Transverse colon (tissue), 4 donors: ENCODE measurements at regions not wholly inside any gene's neighbourhood (a gene's known extent, or its start where the extent isn't known, plus 50 kb on each side); places are given as distances from the start of the nearest gene placed in this dataset.

Source experiments
- DNase-seq: peaks from one replicate; pipeline ENCODE4 v3.0.0-alpha.2; 2019
- H3K27ac ChIP-seq, 4 donors: fragments of 200-600 bp; sonication (generic); 2 replicates each; pipeline ENCODE4 v1.5.1; 2016 to 2018; ENCODE audit warnings: inconsistent platforms in 4 of 4
- H3K27me3 ChIP-seq: fragments of 200-600 bp; sonication (generic); 2 replicates; pipeline ENCODE4 v1.5.1; 2017; ENCODE audit warnings: inconsistent platforms
- H3K36me3 ChIP-seq, 4 donors: fragments of 200-600 bp; sonication (generic); 2 replicates each; pipeline ENCODE4 v1.5.1; 2017 to 2019; ENCODE audit warnings: inconsistent platforms in 4 of 4
- H3K4me1 ChIP-seq, 4 donors: fragments of 200-600 bp; sonication (generic); 2 replicates each; pipeline ENCODE4 v1.5.1; 2017 to 2020; ENCODE audit warnings: inconsistent platforms in 4 of 4
- H3K4me3 ChIP-seq, 4 donors: fragments of 200-600 bp; sonication (generic); 1 replicate in 1 of 4; 2 replicates in 3 of 4; pipeline versions ENCODE4 v1.5.1 to v1.6.1; 2017 to 2019; ENCODE audit warnings: inconsistent platforms in 4 of 4
- H3K9me3 ChIP-seq, 2 donors: fragments of 200-600 bp; sonication (generic); 2 replicates each; pipeline ENCODE4 v1.5.1; 2017 to 2019; ENCODE audit warnings: inconsistent platforms in 2 of 2
- EP300 ChIP-seq: sonication (generic); formaldehyde crosslinking; IDR thresholded peaks from one replicate; pipeline ENCODE4 v1.6.1; 2017; ENCODE audit warnings: antibody characterized with exemption, low read depth
- POLR2A ChIP-seq: fragments of 450-650 bp; IDR thresholded peaks from one replicate; pipeline ENCODE4 v1.6.1; 2016; ENCODE audit warnings: antibody characterized with exemption, mild to moderate bottlenecking, moderate library complexity
- POLR2AphosphoS5 ChIP-seq, 3 donors: sonication (generic); formaldehyde crosslinking; IDR thresholded peaks; one replicate each; pipeline ENCODE4 v1.6.1; 2016; ENCODE audit warnings: antibody characterized with exemption in 3 of 3
- in situ Hi-C, 4 donors: fragments of 200-750 bp; cut with MboI; loops; one replicate each; pipeline versions ENCODE4 v1.15.0 to v1.15.1; 2017; ENCODE audit warnings: low sequenced_read_pairs in 3 of 4, low pct_ligation_motif_present in 1 of 4, low pct_unique_long_range_greater_than_20kb in 1 of 4
- intact Hi-C: fragments of 100-400 bp; cut with DNase I; formaldehyde crosslinking; loops from one replicate; pipeline ENCODE4 v1.15.1; 2023; ENCODE audit warnings: low total_unique reads
- TF ChIP-seq, protein P1 (sequence below), 5 experiments: fragments of 200-600 bp in 3 of 5; fragments of 450-650 bp in 2 of 5; sonication (generic) in 3 of 5; IDR thresholded peaks; 1 replicate in 2 of 5; 2 replicates in 3 of 5; pipeline ENCODE4 v1.5.1; 2016 to 2017; ENCODE audit warnings: antibody characterized with exemption in 5 of 5, inconsistent platforms in 3 of 5, mild to moderate bottlenecking in 2 of 5, moderate library complexity in 1 of 5

DNA sequence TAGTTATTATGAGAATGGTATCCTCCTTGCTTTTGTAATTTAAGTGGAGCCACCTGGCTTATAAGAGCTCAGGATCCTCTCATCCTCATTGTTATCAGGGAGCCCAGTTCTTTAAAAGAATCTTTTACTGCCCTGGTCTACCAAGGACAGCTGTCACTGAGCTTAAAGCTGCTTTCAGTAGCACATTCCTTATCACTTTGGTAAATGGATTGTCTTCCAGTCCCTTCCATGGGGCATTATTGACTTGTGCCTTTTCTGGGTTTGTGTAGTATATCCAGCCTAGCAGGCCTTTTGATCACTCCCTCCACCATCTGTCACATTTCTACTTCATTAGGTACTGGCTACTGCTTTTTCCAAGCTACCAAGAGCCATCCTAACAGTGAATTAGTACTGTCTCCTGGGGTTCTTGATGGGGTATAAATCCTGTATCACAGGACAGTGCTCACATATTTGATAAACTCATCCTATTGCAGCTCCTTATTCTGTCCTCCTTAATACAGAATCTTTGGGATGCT is 208.9 kb downstream of the TMEM26 start:
- H3K27ac ChIP-seq = no peak overlapping the region
- H3K4me3 ChIP-seq = no peak overlapping the region
- in situ Hi-C loops = no loop called here
- no peaks in the 10 kb centered on the region for H3K9me3 ChIP-seq
- H3K36me3 ChIP-seq = no peaks in the 10 kb centered on the region
- TF ChIP-seq, protein P1, sequence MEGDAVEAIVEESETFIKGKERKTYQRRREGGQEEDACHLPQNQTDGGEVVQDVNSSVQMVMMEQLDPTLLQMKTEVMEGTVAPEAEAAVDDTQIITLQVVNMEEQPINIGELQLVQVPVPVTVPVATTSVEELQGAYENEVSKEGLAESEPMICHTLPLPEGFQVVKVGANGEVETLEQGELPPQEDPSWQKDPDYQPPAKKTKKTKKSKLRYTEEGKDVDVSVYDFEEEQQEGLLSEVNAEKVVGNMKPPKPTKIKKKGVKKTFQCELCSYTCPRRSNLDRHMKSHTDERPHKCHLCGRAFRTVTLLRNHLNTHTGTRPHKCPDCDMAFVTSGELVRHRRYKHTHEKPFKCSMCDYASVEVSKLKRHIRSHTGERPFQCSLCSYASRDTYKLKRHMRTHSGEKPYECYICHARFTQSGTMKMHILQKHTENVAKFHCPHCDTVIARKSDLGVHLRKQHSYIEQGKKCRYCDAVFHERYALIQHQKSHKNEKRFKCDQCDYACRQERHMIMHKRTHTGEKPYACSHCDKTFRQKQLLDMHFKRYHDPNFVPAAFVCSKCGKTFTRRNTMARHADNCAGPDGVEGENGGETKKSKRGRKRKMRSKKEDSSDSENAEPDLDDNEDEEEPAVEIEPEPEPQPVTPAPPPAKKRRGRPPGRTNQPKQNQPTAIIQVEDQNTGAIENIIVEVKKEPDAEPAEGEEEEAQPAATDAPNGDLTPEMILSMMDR (IDR thresholded peaks at IDR 0.05) = no peak
- TF ChIP-seq EP300 = no peak
- no peak for TF ChIP-seq POLR2AphosphoS5 (IDR thresholded peaks at IDR 0.05)
- DNase-seq = no peak
- intact Hi-C loops = no loop called here
- no peaks in the 10 kb centered on the region for H3K4me1 ChIP-seq
- no peaks in the 10 kb centered on the region for H3K27me3 ChIP-seq

DNA sequence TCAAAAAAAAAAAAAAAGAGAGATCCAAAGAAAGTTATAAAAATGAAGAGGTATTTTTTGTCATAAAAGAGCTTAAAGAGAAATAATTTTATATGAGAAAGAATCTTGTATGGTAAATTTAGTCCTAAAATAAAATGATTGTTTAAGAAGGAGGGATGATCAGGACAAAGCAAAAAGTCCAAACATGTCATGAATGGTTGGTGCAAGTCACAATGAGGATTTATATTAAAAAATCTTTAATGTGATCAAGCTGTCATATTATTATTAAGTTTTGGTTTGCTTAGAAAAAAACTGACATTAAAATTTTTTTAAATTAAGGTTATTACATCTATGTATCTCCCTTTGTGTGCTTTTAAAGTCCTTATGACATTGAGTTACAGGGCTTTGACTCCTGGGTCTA is 220.4 kb downstream of the TMEM26 start:
- no peaks in the 10 kb centered on the region for H3K27me3 ChIP-seq
- no peaks in the 10 kb centered on the region for H3K4me1 ChIP-seq
- no peak for DNase-seq
- H3K9me3 ChIP-seq = no peaks in the 10 kb centered on the region
- TF ChIP-seq EP300 = no peak
- TF ChIP-seq POLR2AphosphoS5 (IDR thresholded peaks at IDR 0.05) = no peak
- TF ChIP-seq, protein P1 (IDR thresholded peaks at IDR 0.05) = no peak
- TF ChIP-seq POLR2A = no peak
- H3K4me3 ChIP-seq = no peak overlapping the region
- in situ Hi-C loops (no loop called here), intact Hi-C loops (no loop called here)
- no peak overlapping the region for H3K27ac ChIP-seq
- no peaks in the 10 kb centered on the region for H3K36me3 ChIP-seq

DNA sequence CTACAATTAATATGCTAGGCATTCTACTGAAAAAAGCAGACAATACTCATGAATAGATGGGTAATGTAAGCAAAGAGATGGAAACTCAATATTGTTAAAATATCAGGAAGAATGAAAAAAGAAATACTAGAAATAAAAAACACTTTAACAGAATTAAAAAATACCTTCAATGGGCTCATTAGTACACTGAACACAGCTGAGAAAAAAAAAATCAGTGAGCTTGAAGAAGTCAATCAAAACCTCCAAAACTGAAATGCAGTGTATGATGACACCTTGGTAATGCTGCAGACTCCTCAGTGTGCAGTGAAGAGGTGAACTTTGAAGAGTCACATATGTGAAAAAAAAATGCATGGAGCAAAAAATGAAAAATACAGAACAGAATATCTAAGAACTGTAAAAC is 227.2 kb downstream of the TMEM26 start:
- Histone ChIP-seq H3K27me3 (no peaks in the 10 kb centered on the region), H3K27ac (no peak overlapping the region), H3K4me1 (no peaks in the 10 kb centered on the region), H3K9me3 (peaks cover 0 to 4% of the 10 kb centered on the region in 2 donors), H3K36me3 (no peaks in the 10 kb centered on the region), H3K4me3 (no peak overlapping the region)
- intact Hi-C loops = no loop called here
- in situ Hi-C loops = no loop called here
- DNase-seq = no peak
- TF ChIP-seq, protein P1 (IDR thresholded peaks at IDR 0.05) = no peak
- TF ChIP-seq POLR2AphosphoS5 (IDR thresholded peaks at IDR 0.05) (no peak), POLR2A (no peak), EP300 (no peak)

DNA sequence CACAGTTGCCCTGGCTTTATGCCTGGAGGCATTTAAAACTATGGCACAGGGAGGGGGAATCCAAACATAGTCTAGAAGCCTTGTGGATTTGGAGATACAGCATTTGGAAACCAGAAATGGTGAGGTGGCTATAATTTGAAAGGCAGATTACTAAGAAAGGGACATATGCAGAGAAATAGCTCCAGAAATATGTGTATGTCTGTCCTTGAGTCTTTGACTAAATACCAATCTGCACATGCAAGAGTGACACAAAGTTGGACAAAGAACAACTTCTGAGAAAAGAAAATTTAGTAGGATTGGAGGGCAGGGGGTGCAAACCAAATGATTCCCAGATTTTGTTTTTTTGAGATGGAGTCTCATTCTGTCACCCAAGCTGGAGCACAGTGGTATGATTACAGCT is 229.6 kb downstream of the TMEM26 start:
- Histone ChIP-seq H3K36me3 (no peaks in the 10 kb centered on the region), H3K9me3 (peaks cover 0 to 4% of the 10 kb centered on the region in 2 donors), H3K27ac (no peak overlapping the region), H3K4me1 (no peaks in the 10 kb centered on the region), H3K27me3 (no peaks in the 10 kb centered on the region), H3K4me3 (no peak overlapping the region)
- intact Hi-C loops = no loop called here
- in situ Hi-C loops = no loop called here
- no peak for DNase-seq
- TF ChIP-seq EP300 (no peak), POLR2AphosphoS5 (IDR thresholded peaks at IDR 0.05) (no peak), POLR2A (no peak)
- TF ChIP-seq, protein P1 (IDR thresholded peaks at IDR 0.05) = no peak
